HG02973 (cell line): ENCODE measurements at regions not wholly inside any gene's neighbourhood (a gene's known extent, or its start where the extent isn't known, plus 50 kb on each side); places are given as distances from the start of the nearest gene placed in this dataset.

ENCODE experiments used
- ATAC-seq: cut with Tn5 transposase; IDR thresholded peaks from one replicate; pipeline ENCODE4 v1.9.1; 2021; ENCODE audit warnings: moderate library complexity; ENCODE audit not compliant: unreplicated experiment

- no peak for ATAC-seq
Measured at GRCh38 chr10:44674536-44675386, 236.4 kb upstream of the TMEM72 start.

GRCh38 chr10:44675387-44675874 lies 235.7 kb upstream of the TMEM72 start:
- ATAC-seq, result no peak

DNA sequence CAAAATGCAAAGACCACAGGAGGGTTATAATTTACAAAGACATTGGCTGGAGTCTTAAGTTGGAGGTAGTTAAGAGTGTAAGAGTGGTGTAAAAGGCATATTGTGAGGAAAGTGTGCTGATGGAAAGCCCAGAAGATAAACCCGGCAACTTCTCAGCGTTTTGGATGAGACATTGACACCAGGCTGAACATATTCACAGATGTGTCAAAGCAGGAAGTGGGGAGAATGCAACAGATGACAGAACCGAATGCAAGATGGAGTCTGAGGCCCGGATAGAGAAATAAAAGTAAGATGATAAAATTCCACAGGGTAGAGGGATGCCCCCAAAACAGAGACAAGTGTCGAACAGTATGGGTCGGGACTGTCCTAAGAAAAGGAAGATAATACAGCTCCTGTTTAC lies 230.4 kb upstream of the TMEM72 start:
- ATAC-seq, result no peak

GRCh38 chr10:44682507-44682906 lies 228.6 kb upstream of the TMEM72 start:
- no peak for ATAC-seq

GRCh38 chr10:44684661-44685060 lies 226.5 kb upstream of the TMEM72 start:
- no peak for ATAC-seq

DNA sequence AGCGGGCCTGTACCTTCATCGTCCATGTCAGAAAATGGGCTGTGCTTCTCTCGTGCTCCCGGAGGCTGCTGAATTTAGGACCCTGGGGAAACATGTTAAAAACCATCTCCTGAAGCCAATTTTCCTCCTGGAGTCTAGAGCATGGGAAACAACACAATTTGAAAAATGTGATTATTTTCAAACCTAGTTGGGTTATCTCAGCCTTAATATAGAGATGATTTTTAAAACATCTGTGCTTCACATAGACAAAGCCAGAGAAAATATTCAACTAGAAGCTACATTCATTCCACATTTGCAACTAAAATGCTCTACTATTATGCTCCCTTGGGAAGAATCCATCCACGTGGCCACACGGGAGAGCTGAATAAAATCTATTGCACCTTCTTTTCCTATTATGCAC lies 225.9 kb upstream of the TMEM72 start:
- no peak for ATAC-seq

- no peak for ATAC-seq
Measured at GRCh38 chr10:44685747-44686146, 225.4 kb upstream of the TMEM72 start.

DNA sequence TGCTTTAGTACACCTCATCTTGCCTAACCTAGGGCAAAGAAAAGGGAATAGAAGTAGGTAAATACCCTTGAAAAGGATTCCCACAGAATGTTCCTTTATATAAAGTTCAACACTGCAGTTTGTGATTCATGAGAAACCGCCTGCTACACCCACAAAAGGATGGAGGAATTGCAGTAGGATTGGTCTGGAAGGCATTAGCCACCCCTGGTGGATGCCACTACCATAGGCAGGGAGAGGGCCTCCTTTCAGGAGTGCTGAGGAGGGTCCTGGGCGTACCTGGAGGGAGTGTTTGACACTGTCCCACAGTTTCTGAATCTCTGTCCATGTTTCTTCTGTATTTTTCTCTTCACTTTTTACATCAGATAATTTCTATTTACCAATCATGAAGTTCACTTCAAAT lies 221.8 kb upstream of the TMEM72 start:
- no peak for ATAC-seq

DNA sequence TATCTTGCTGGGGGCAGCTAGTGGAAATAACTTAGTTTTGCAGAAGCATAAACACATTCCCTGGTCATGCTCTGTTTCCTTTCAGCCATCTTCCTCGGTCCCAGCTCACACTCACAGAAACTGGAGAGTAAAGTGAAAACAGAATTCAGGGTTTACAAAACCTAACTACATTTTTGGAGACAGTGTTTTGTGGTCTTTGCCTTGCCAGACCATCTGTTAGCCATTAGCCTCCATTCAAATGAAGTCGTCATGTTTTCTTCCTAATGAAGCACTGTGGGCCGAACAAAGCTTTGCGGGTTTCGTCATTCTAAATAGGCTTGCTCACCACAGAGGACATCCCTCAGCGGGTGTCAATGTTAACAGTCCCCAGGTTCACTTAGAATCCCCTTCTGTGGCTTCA lies 214.6 kb upstream of the TMEM72 start:
- no peak for ATAC-seq

GRCh38 chr10:44697116-44697515 lies 214.0 kb upstream of the TMEM72 start:
- ATAC-seq, result no peak

DNA sequence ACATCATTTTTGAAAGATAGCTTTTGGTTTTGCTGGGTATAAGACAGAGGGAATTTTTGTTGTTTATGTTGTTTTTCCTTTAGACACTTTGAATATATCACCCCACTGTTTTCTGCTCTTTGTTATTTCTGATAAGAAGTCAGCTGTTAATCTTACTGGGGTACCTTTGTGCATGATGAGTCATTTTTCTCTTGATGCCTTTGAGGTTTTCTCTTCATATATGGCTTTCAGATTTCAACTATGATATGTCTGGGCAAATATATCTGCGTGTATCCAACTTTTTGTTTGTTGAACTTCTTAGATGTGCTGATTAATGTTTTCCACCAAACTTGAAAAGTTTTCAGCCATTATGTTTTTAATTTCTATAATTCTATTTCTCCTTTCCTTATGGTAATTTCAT lies 208.6 kb upstream of the TMEM72 start:
- ATAC-seq, result no peak

DNA sequence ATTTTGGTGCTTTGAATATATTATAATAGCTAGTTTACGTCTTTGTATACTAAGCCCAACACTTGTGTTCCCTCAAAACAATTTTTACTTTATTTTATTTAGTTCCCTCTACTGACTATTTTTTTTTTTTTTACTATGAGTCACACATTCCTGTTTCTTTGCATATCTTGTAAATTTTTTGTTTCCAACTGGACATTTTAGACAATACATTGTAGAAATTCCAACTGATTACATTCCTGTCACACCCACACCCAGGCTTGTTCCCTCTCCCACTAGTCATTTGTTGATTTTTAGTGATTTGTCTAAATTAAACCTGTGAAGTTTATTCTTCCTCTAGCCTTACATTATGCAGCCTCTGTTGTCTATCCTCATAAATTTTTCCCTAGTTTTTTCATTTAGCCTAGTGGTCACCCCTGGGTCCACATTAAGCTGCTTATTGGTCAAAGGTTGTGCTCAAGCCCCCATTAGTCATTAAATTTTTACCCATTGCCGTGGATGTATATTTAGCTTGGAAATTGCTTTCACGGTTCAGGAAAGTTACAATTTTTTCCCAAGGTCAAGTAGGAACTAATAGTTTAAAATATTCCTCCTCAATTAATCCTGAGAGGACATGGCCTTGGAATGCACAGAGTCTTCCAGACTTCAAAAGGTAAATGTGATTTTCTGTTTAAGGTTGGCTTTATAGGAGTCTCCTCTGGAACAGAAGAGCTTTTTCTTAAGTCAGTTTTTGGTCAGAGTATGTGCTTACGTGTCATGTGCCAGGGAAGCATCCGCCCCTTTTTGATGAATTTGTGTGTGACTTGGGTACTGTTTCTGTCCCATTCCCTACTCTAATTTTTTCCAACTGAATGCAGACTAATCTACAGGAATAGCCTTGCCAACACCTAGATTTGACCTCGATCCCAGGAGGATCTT lies 207.6 kb upstream of the TMEM72 start:
- no peak for ATAC-seq

DNA sequence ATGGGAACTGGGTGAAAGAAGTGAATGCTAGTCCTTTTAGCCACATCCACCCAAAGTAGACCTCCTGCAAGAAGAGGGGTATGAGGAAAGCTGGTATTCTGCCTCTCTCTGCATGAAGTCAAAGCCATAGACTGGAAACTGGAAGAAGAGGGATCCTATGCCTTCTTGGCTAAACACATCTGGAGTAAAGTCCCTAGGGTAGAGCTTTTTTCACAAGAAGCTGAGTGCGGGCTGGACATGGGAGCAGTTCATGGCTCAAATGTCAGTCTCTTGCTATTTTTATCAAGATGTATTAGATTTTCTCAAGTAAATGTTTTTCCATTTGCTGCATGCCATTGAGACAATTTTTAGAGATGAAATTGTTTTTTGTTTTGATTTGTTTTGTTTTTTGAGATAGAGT lies 206.5 kb upstream of the TMEM72 start:
- no peak for ATAC-seq

DNA sequence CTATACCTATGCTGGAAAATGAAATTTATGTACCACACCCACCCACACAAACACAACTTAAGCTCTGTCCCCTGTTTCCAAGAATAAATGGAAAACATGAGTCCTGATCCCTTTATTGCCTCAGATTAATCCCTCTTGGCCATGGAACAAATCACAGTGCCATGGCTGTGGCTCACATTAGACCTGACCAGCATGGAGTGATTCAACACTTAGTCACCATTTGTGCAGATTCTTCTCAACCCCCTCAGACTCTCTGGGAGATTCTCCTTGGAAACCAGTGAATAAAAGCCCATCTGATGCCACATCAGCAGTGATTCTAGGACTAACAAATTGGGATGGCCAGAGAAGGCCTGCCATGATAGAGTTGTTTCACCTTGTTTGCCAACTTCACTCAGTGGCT lies 204.4 kb upstream of the TMEM72 start:
- no peak for ATAC-seq

- ATAC-seq, result no peak
Measured at GRCh38 chr10:44713307-44713706, 197.8 kb upstream of the TMEM72 start.

GRCh38 chr10:44714451-44714850 lies 196.7 kb upstream of the TMEM72 start:
- no peak for ATAC-seq

- no peak for ATAC-seq
Measured at GRCh38 chr10:44715136-44715535, 196.0 kb upstream of the TMEM72 start.

GRCh38 chr10:44716470-44717015 lies 194.6 kb upstream of the TMEM72 start:
- no peak for ATAC-seq

- no peak for ATAC-seq
Measured at GRCh38 chr10:44723082-44723481, 188.1 kb upstream of the TMEM72 start.

DNA sequence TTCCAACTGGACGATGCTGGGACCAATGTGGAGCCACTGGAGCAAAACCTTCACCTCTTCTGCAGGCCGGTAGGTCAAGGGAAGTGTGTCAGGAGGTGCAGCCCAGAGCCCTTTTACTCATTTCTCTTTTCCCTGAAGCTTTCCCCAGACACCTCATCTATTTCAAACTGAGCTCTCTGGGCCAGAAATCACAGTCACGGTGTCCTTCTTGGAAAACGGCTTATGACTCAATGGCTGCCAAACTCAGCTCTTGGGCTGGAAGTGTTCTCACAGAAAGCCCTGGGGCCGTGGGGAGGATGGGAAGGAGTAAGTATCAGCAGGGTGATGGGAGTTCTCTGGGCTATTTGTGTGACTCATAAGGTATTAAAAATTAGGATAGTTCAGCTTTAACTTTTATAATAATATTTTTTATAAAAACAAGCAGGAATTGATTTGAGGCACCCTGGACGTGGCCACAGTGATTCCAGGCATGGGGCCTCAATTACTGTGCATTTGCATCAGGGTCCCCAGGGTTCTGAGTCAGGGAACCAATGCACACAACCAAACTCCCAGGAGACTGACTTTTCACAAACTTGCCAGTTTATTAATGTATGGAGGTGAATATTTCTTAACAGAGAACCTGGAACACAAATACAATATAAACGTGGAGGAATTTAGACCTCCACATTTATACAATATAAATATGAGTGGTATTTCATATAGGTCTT lies 187.4 kb upstream of the TMEM72 start:
- ATAC-seq, result no peak
